ENCODE measurements at regions not wholly inside any gene's neighbourhood (a gene's known extent, or its start where the extent isn't known, plus 50 kb on each side); places are given as distances from the start of the nearest gene placed in this dataset.
"Not testable (repeated sequence)": the region's sequence is repeated elsewhere in the genome, so short reads cannot be mapped to it uniquely, and the experiment has no call there.

GRCh38 chr3:194908496-194908895, 222.8 kb downstream of the FAM43A start:
- Mint-ChIP-seq H3K27me3 (ENCODE audit: low read depth in 3 of 3) (peaks cover 3 to 5% (median 5%) of the 10 kb centered on the region in 3 donors), H3K27ac (no peak overlapping the region), H3K36me3 (no peaks in the 10 kb centered on the region), H3K4me3 (no peak overlapping the region), H3K9me3 (peaks cover 0 to 9% (median 0%) of the 10 kb centered on the region in 6 donors), H3K4me1 (peaks cover 0 to 2% of the 10 kb centered on the region in 2 donors)
- no peak for DNase-seq

GRCh38 chr3:194908972-194909371, 223.3 kb downstream of the FAM43A start:
- Mint-ChIP-seq H3K4me1 (peaks cover 0 to 2% of the 10 kb centered on the region in 2 donors), H3K4me3 (no peak overlapping the region), H3K27me3 (ENCODE audit: low read depth in 3 of 3) (peaks cover 3 to 5% (median 4%) of the 10 kb centered on the region in 3 donors), H3K36me3 (no peaks in the 10 kb centered on the region), H3K27ac (no peak overlapping the region), H3K9me3 (peaks cover 0 to 4% (median 0%) of the 10 kb centered on the region in 6 donors)
- DNase-seq: no peak

GRCh38 chr3:194910414-194910984, 224.8 kb downstream of the FAM43A start:
- Mint-ChIP-seq H3K27me3 (ENCODE audit: low read depth in 3 of 3) (peaks cover 3 to 6% (median 5%) of the 10 kb centered on the region in 3 donors), H3K4me1 (peaks cover 0 to 2% of the 10 kb centered on the region in 2 donors), H3K4me3 (no peak overlapping the region), H3K27ac (no peak overlapping the region), H3K9me3 (no peaks in the 10 kb centered on the region), H3K36me3 (no peaks in the 10 kb centered on the region)
- no peak for DNase-seq

GRCh38 chr3:194913316-194913715, 227.6 kb downstream of the FAM43A start:
- Mint-ChIP-seq H3K27ac (no peak overlapping the region), H3K4me1 (no peaks in the 10 kb centered on the region), H3K9me3 (no peaks in the 10 kb centered on the region), H3K27me3 (ENCODE audit: low read depth in 3 of 3) (peaks cover 2 to 6% (median 3%) of the 10 kb centered on the region in 3 donors), H3K36me3 (no peaks in the 10 kb centered on the region), H3K4me3 (no peak overlapping the region)
- no peak for DNase-seq

GRCh38 chr3:194924889-194925288, 239.2 kb downstream of the FAM43A start:
- H3K27ac Mint-ChIP-seq; H3K4me1 Mint-ChIP-seq; H3K36me3 Mint-ChIP-seq; H3K9me3 Mint-ChIP-seq; H3K4me3 Mint-ChIP-seq; DNase-seq; H3K27me3 Mint-ChIP-seq (ENCODE audit: low read depth in 3 of 3): not testable (repeated sequence)

DNA sequence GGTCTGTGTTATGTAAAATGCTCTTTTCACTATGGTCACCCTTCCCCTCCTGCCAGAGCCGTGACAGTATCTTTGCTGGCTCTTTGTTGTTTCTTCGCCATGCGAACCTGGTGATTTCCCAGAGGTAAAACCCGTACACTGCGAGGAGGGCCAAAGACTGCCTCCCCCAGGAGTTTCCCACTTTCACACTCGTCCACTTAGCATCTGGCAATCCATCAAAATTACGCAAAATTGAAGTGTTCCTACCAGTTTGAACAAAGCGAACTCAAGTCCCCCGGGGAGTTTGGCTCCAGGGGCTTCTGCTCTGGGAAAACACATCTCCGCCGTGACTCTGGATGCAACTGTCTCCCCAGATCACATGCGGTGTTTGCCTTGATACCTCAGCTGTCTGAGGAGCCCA, 239.9 kb downstream of the FAM43A start:
- H3K27ac Mint-ChIP-seq: no peak overlapping the region
- peaks cover 0 to 5% (median 4%) of the 10 kb centered on the region in 3 donors for H3K27me3 Mint-ChIP-seq (ENCODE audit: low read depth in 3 of 3)
- H3K9me3 Mint-ChIP-seq: no peaks in the 10 kb centered on the region
- no peaks in the 10 kb centered on the region for H3K4me1 Mint-ChIP-seq
- H3K36me3 Mint-ChIP-seq: no peaks in the 10 kb centered on the region
- DNase-seq: no peak
- H3K4me3 Mint-ChIP-seq: no peak overlapping the region

DNA sequence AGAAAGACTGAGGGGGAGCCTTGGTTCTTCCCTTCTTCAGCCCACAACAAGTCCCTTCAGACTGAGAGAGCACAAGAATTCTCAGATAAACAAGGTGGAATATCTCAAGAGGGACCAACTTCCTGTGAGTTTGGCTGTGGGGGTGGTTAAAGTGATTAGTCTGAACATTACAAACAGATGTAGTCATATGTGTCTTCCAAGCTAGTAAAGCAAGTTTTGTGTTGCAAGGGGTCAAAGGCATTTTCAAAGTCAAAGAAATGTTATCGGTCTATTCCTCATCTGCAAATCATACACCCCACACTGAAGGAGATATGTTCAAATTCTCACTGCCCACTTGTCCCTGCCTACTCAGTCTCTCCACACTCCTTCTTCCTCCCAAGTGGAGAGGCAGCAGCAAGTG, 242.5 kb downstream of the FAM43A start:
- DNase-seq: no peak
- no peaks in the 10 kb centered on the region for H3K36me3 Mint-ChIP-seq
- peaks cover 0 to 3% (median 0%) of the 10 kb centered on the region in 6 donors for H3K9me3 Mint-ChIP-seq
- no peak overlapping the region for H3K27ac Mint-ChIP-seq
- peaks cover 0 to 12% (median 4%) of the 10 kb centered on the region in 3 donors for H3K27me3 Mint-ChIP-seq (ENCODE audit: low read depth in 3 of 3)
- H3K4me3 Mint-ChIP-seq: no peak overlapping the region
- H3K4me1 Mint-ChIP-seq: no peaks in the 10 kb centered on the region

DNA sequence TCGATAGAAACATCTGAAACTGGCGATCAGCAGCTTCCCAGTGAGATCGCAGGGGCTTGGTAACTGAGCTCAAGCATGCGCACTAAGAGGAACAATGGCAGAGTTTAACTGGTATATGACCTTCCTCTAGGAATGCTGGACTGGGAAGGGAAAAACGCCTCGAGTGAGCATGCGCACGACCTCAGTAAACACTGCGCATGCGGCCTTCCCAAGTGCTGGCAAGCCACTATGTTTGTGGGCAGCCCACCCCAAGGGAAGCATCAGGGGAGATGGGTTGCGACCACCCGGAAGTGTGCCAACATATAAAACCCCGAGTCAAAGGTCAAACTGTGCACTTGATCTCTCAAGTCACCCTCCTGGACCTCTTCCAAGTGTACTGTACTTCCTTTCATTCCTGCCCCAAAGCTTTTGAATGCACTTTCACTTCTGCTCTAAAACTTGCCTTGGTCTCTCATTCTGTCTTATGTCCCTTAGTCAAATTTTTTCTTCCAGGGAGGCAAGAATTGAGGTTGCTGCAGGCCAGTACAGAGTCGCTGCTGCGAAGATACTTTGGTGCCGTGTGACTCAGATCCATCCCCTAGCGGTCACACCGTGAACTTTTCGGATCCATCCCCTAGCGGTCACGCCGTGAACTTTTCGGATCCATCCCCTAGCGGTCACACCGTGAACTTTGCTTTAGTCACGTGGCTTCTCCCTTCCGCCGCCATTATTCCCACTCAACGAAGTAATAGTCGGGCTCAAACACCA, 243.3 kb downstream of the FAM43A start:
- Mint-ChIP-seq H3K27me3 (ENCODE audit: low read depth in 3 of 3) (peaks cover 4 to 11% (median 4%) of the 10 kb centered on the region in 3 donors), H3K27ac (no peak overlapping the region), H3K36me3 (no peaks in the 10 kb centered on the region), H3K4me3 (no peak overlapping the region), H3K9me3 (peaks cover 0 to 3% (median 0%) of the 10 kb centered on the region in 6 donors), H3K4me1 (no peaks in the 10 kb centered on the region)
- DNase-seq: no peak

- no peaks in the 10 kb centered on the region for H3K4me1 Mint-ChIP-seq
- H3K9me3 Mint-ChIP-seq: peaks cover 0 to 3% (median 0%) of the 10 kb centered on the region in 6 donors
- DNase-seq: no peak
- no peak overlapping the region for H3K4me3 Mint-ChIP-seq
- peaks cover 4 to 11% (median 4%) of the 10 kb centered on the region in 3 donors for H3K27me3 Mint-ChIP-seq (ENCODE audit: low read depth in 3 of 3)
- no peak overlapping the region for H3K27ac Mint-ChIP-seq
- no peaks in the 10 kb centered on the region for H3K36me3 Mint-ChIP-seq
These were observed 243.9 kb downstream of the FAM43A start for GRCh38 chr3:194929578-194929960.

- Mint-ChIP-seq H3K4me3 (no peak overlapping the region), H3K36me3 (no peaks in the 10 kb centered on the region), H3K4me1 (no peaks in the 10 kb centered on the region), H3K27ac (no peak overlapping the region), H3K9me3 (peaks cover 0 to 3% (median 0%) of the 10 kb centered on the region in 6 donors), H3K27me3 (ENCODE audit: low read depth in 3 of 3) (peaks cover 4 to 8% (median 4%) of the 10 kb centered on the region in 3 donors)
- DNase-seq: no peak
These were observed 244.9 kb downstream of the FAM43A start for GRCh38 chr3:194930377-194931204.

DNA sequence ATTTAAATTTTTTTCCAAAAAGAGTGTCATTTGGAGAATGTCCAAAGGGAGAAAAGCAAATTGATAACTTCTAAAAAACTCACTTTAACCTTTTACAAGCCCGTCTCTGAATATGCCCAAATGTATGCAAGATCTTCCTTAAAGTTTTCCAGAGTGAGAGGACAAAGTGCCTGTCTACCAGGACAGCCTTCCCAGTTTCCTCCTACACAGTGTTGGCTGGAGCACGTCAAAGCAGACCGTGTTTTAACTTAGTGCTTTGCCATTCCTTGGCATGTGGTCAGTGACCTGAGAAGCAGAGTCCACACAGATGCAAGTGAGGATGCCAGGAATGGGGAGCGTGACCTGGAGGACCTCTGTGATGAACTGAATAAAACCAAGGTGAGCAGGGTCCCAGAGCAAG, 245.7 kb downstream of the FAM43A start:
- Mint-ChIP-seq H3K4me1 (no peaks in the 10 kb centered on the region), H3K4me3 (no peak overlapping the region), H3K36me3 (no peaks in the 10 kb centered on the region), H3K27me3 (ENCODE audit: low read depth in 3 of 3) (peaks cover 4 to 8% (median 4%) of the 10 kb centered on the region in 3 donors), H3K27ac (no peak overlapping the region), H3K9me3 (peaks cover 0 to 3% (median 0%) of the 10 kb centered on the region in 6 donors)
- no peak for DNase-seq

- no peak overlapping the region for H3K27ac Mint-ChIP-seq
- DNase-seq: no peak
- no peaks in the 10 kb centered on the region for H3K36me3 Mint-ChIP-seq
- no peaks in the 10 kb centered on the region for H3K4me1 Mint-ChIP-seq
- peaks cover 0 to 3% (median 0%) of the 10 kb centered on the region in 6 donors for H3K9me3 Mint-ChIP-seq
- peaks cover 1 to 8% (median 4%) of the 10 kb centered on the region in 3 donors for H3K27me3 Mint-ChIP-seq (ENCODE audit: low read depth in 3 of 3)
- no peak overlapping the region for H3K4me3 Mint-ChIP-seq
These were observed 246.2 kb downstream of the FAM43A start for GRCh38 chr3:194931865-194932264.

- H3K27ac Mint-ChIP-seq: no peak overlapping the region
- H3K9me3 Mint-ChIP-seq: peaks cover 0 to 3% (median 0%) of the 10 kb centered on the region in 6 donors
- H3K4me3 Mint-ChIP-seq: no peak overlapping the region
- H3K27me3 Mint-ChIP-seq (ENCODE audit: low read depth in 3 of 3): peaks cover 1 to 8% (median 4%) of the 10 kb centered on the region in 3 donors
- DNase-seq: no peak
- H3K4me1 Mint-ChIP-seq: no peaks in the 10 kb centered on the region
- no peaks in the 10 kb centered on the region for H3K36me3 Mint-ChIP-seq
These were observed 247.8 kb downstream of the FAM43A start for GRCh38 chr3:194933465-194933864.

DNA sequence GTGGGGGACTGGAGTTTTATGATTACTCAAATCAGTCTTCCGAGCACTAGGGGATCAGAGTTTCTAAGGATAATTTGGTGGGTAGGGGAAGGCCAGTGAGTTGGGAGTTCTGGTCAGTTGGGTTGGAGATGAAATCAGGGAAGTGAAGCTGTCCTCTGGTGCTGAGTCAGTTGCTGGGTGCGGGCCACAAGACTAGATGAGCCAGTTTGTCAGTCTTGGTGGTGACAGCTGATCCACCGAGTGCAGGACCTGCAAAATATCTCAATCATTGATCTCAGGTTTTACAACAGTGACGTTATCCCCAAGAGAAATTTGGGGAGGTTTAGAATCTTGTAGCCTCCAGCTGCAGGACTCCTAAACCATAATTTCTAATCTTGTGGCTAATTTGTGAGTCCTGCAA, 249.4 kb downstream of the FAM43A start:
- no peak overlapping the region for H3K4me3 Mint-ChIP-seq

More for the DNA sequence above, 249.4 kb downstream of the FAM43A start:
- Mint-ChIP-seq H3K9me3 (peaks cover 0 to 3% (median 0%) of the 10 kb centered on the region in 6 donors), H3K27ac (no peak overlapping the region), H3K36me3 (no peaks in the 10 kb centered on the region), H3K4me1 (no peaks in the 10 kb centered on the region), H3K27me3 (ENCODE audit: low read depth in 3 of 3) (peaks cover 3 to 11% (median 4%) of the 10 kb centered on the region in 3 donors)
- DNase-seq: no peak
